NCI-H2081 (cell line): ENCODE measurements at regions not wholly inside any gene's neighbourhood (a gene's known extent, or its start where the extent isn't known, plus 50 kb on each side); places are given as distances from the start of the nearest gene placed in this dataset.

Experiments used
- DNase-seq, 2 experiments: peaks; one replicate each; lab custom pipeline; 2025; lab: John Stamatoyannopoulos, UW

- no peak for DNase-seq
Observed at GRCh38 chr5:28190011-28190410, 1151.6 kb upstream of the CDH9 start.

GRCh38 chr5:28174691-28175090 lies 1136.3 kb upstream of the CDH9 start:
- DNase-seq = no peak

GRCh38 chr5:28165096-28165495 lies 1126.7 kb upstream of the CDH9 start:
- DNase-seq = no peak

- no peak for DNase-seq
Observed at GRCh38 chr5:28164568-28164967, 1126.2 kb upstream of the CDH9 start.

GRCh38 chr5:28156981-28157380 lies 1118.6 kb upstream of the CDH9 start:
- no peak for DNase-seq

GRCh38 chr5:28143519-28143918 lies 1105.1 kb upstream of the CDH9 start:
- DNase-seq = no peak

GRCh38 chr5:28132151-28132550 lies 1093.8 kb upstream of the CDH9 start:
- no peak for DNase-seq

- no peak for DNase-seq
Observed at GRCh38 chr5:28117691-28118090, 1079.3 kb upstream of the CDH9 start.

- no peak for DNase-seq
Observed at GRCh38 chr5:28117273-28117672, 1078.9 kb upstream of the CDH9 start.

- no peak for DNase-seq
Observed at GRCh38 chr5:28110781-28111180, 1072.4 kb upstream of the CDH9 start.

GRCh38 chr5:28104080-28104479 lies 1065.7 kb upstream of the CDH9 start:
- no peak for DNase-seq

- DNase-seq = no peak
Observed at GRCh38 chr5:28084069-28084468, 1045.7 kb upstream of the CDH9 start.

GRCh38 chr5:28082610-28083009 lies 1044.2 kb upstream of the CDH9 start:
- DNase-seq = no peak

GRCh38 chr5:28077291-28078240 lies 1039.2 kb upstream of the CDH9 start:
- DNase-seq = no peak

GRCh38 chr5:28066856-28067255 lies 1028.5 kb upstream of the CDH9 start:
- no peak for DNase-seq

- no peak for DNase-seq
Observed at GRCh38 chr5:28065656-28066055, 1027.3 kb upstream of the CDH9 start.

- no peak for DNase-seq
Observed at GRCh38 chr5:28046596-28046995, 1008.2 kb upstream of the CDH9 start.

GRCh38 chr5:28027851-28028250 lies 989.5 kb upstream of the CDH9 start:
- DNase-seq = no peak

- DNase-seq = no peak
Observed at GRCh38 chr5:28017178-28017577, 978.8 kb upstream of the CDH9 start.

- peak; percentile 14 to 25 for DNase-seq
Observed at GRCh38 chr5:28014779-28015178, 976.4 kb upstream of the CDH9 start.

- DNase-seq = no peak
Observed at GRCh38 chr5:28012538-28012937, 974.2 kb upstream of the CDH9 start.

- no peak for DNase-seq
Observed at GRCh38 chr5:28009576-28009975, 971.2 kb upstream of the CDH9 start.

- no peak for DNase-seq
Observed at GRCh38 chr5:27996665-27997064, 958.3 kb upstream of the CDH9 start.

GRCh38 chr5:27995867-27996266 lies 957.5 kb upstream of the CDH9 start:
- no peak for DNase-seq
